Spinal cord (tissue), 9 donors: ENCODE measurements at regions not wholly inside any gene's neighbourhood (a gene's known extent, or its start where the extent isn't known, plus 50 kb on each side); places are given as distances from the start of the nearest gene placed in this dataset.
A peak's percentile ranks its signal among the peaks of the same experiment; 100 is the strongest.

Source experiments
- DNase-seq, 6 donors: peaks; one replicate each; pipeline versions ENCODE4 v3.0.0 to v3.0.0-alpha.2; 2013 to 2015; ENCODE audit warnings: low spot score in 6 of 6, low read depth in 4 of 6
- H3K27ac ChIP-seq: one replicate; pipeline ENCODE4 v1.5.1; 2013; ENCODE audit warnings: low read depth, low read length, control low read depth
- H3K27me3 ChIP-seq: one replicate; pipeline ENCODE4 v1.6.1; 2013; ENCODE audit warnings: low read length; ENCODE audit not compliant: control insufficient read depth, insufficient read depth
- H3K36me3 ChIP-seq: one replicate; pipeline ENCODE4 v1.6.1; 2013; ENCODE audit warnings: low read length; ENCODE audit not compliant: control insufficient read depth, insufficient read depth
- H3K4me1 ChIP-seq: one replicate; pipeline ENCODE4 v1.6.1; 2013; ENCODE audit warnings: low read length; ENCODE audit not compliant: control insufficient read depth, insufficient read depth
- H3K4me3 ChIP-seq: one replicate; pipeline ENCODE4 v1.5.1; 2013; ENCODE audit warnings: low read depth, low read length, control low read depth
- H3K9me3 ChIP-seq: one replicate; pipeline ENCODE4 v1.6.1; 2013; ENCODE audit warnings: low read length; ENCODE audit not compliant: control insufficient read depth, insufficient read depth
- WGBS: methylation state at CpG from one replicate; pipeline ENCODE4 v1.1.5; 2013; ENCODE audit warnings: missing lambda C conversion rate; ENCODE audit not compliant: insufficient coverage; 5-methylcytosine and 5-hydroxymethylcytosine counted together
- donor health status: healthy.

- WGBS: 38% methylated on average over 9 of the region's 9 CpGs
These were observed 449.3 kb downstream of the SLC4A3 start for GRCh38 chr2:220076734-220077133.

GRCh38 chr2:220077488-220077887, 450.1 kb downstream of the SLC4A3 start:
- H3K27ac ChIP-seq: peak overlapping the region; percentile 53
- H3K36me3 ChIP-seq: no peaks in the 10 kb centered on the region
- 33% methylated on average over 2 of the region's 6 CpGs for WGBS
- H3K9me3 ChIP-seq: no peaks in the 10 kb centered on the region
- DNase-seq: peak in 1 of 6 donors; percentile 66
- no peaks in the 10 kb centered on the region for H3K4me1 ChIP-seq
- no peak overlapping the region for H3K4me3 ChIP-seq
- peaks cover 2% of the 10 kb centered on the region for H3K27me3 ChIP-seq

More at GRCh38 chr2:220076734-220077133, 449.3 kb downstream of the SLC4A3 start:
- Histone ChIP-seq H3K27me3 (peaks cover 2% of the 10 kb centered on the region), H3K9me3 (no peaks in the 10 kb centered on the region), H3K27ac (peak overlapping the region; percentile 53), H3K36me3 (no peaks in the 10 kb centered on the region), H3K4me1 (no peaks in the 10 kb centered on the region), H3K4me3 (no peak overlapping the region)
- peak in 2 of 6 donors; percentile 63 to 74 for DNase-seq

GRCh38 chr2:220078439-220078838, 451.0 kb downstream of the SLC4A3 start:
- H3K9me3 ChIP-seq: no peaks in the 10 kb centered on the region
- peak overlapping the region; percentile 63 for H3K27ac ChIP-seq
- H3K36me3 ChIP-seq: no peaks in the 10 kb centered on the region
- no peaks in the 10 kb centered on the region for H3K4me1 ChIP-seq
- WGBS: no CpG with 5 or more reads among the region's 2 CpGs
- H3K4me3 ChIP-seq: no peak overlapping the region
- peaks cover 2% of the 10 kb centered on the region for H3K27me3 ChIP-seq
- DNase-seq: peak in 1 of 6 donors; percentile 89

- no peak for DNase-seq
- Histone ChIP-seq H3K36me3 (no peaks in the 10 kb centered on the region), H3K27ac (no peak overlapping the region), H3K4me3 (no peak overlapping the region), H3K4me1 (no peaks in the 10 kb centered on the region), H3K9me3 (no peaks in the 10 kb centered on the region), H3K27me3 (peaks cover 2% of the 10 kb centered on the region)
- 100% methylated on average over 1 of the region's 1 CpG for WGBS
These were observed 452.2 kb downstream of the SLC4A3 start for GRCh38 chr2:220079595-220079994.

GRCh38 chr2:220081171-220081570, 453.7 kb downstream of the SLC4A3 start:
- 97% methylated on average over 3 of the region's 4 CpGs for WGBS
- Histone ChIP-seq H3K27ac (no peak overlapping the region), H3K27me3 (peaks cover 2% of the 10 kb centered on the region), H3K9me3 (no peaks in the 10 kb centered on the region), H3K4me3 (no peak overlapping the region), H3K4me1 (no peaks in the 10 kb centered on the region), H3K36me3 (no peaks in the 10 kb centered on the region)
- DNase-seq: no peak

GRCh38 chr2:220090050-220090449, 462.6 kb downstream of the SLC4A3 start:
- DNase-seq: no peak

GRCh38 chr2:220096406-220096805, 469.0 kb downstream of the SLC4A3 start:
- Histone ChIP-seq H3K27ac (no peak overlapping the region), H3K27me3 (no peaks in the 10 kb centered on the region), H3K4me3 (no peak overlapping the region), H3K36me3 (no peaks in the 10 kb centered on the region), H3K9me3 (no peaks in the 10 kb centered on the region), H3K4me1 (no peaks in the 10 kb centered on the region)
- 90% methylated on average over 1 of the region's 2 CpGs for WGBS
- DNase-seq: no peak

More at GRCh38 chr2:220090050-220090449, 462.6 kb downstream of the SLC4A3 start:
- Histone ChIP-seq H3K9me3 (no peaks in the 10 kb centered on the region), H3K4me1 (no peaks in the 10 kb centered on the region), H3K27ac (no peak overlapping the region), H3K27me3 (no peaks in the 10 kb centered on the region), H3K4me3 (no peak overlapping the region), H3K36me3 (no peaks in the 10 kb centered on the region)
- WGBS: 76% methylated on average over 3 of the region's 3 CpGs

- no peaks in the 10 kb centered on the region for H3K36me3 ChIP-seq
- 66% methylated on average over 5 of the region's 6 CpGs for WGBS
These were observed 474.6 kb downstream of the SLC4A3 start for GRCh38 chr2:220101980-220102379.

GRCh38 chr2:220103596-220103995, 476.2 kb downstream of the SLC4A3 start:
- Histone ChIP-seq H3K4me3 (no peak overlapping the region), H3K36me3 (no peaks in the 10 kb centered on the region), H3K9me3 (no peaks in the 10 kb centered on the region), H3K27ac (no peak overlapping the region), H3K4me1 (peaks cover 6% of the 10 kb centered on the region), H3K27me3 (peaks cover 4% of the 10 kb centered on the region)
- 75% methylated on average over 1 of the region's 2 CpGs for WGBS
- DNase-seq: no peak

More at GRCh38 chr2:220101980-220102379, 474.6 kb downstream of the SLC4A3 start:
- H3K9me3 ChIP-seq: no peaks in the 10 kb centered on the region
- peaks cover 6% of the 10 kb centered on the region for H3K4me1 ChIP-seq
- H3K4me3 ChIP-seq: no peak overlapping the region
- peak in 1 of 6 donors; percentile 65 for DNase-seq
- peaks cover 4% of the 10 kb centered on the region for H3K27me3 ChIP-seq
- no peak overlapping the region for H3K27ac ChIP-seq

GRCh38 chr2:220104871-220105351, 477.5 kb downstream of the SLC4A3 start:
- 45% methylated on average over 3 of the region's 7 CpGs for WGBS
- no peaks in the 10 kb centered on the region for H3K36me3 ChIP-seq
- H3K4me3 ChIP-seq: no peak overlapping the region
- peaks cover 6% of the 10 kb centered on the region for H3K4me1 ChIP-seq
- no peaks in the 10 kb centered on the region for H3K9me3 ChIP-seq
- peak in 2 of 6 donors; percentile 71 to 83 for DNase-seq
- no peak overlapping the region for H3K27ac ChIP-seq
- H3K27me3 ChIP-seq: peaks cover 4% of the 10 kb centered on the region
